GM23248 (cell line): ENCODE measurements at regions not wholly inside any gene's neighbourhood (a gene's known extent, or its start where the extent isn't known, plus 50 kb on each side); places are given as distances from the start of the nearest gene placed in this dataset.

Experiments used
- EZH2 ChIP-seq: fragments of 200-600 bp; sonication (generic); IDR thresholded peaks from 2 replicates; pipeline ENCODE4 v1.6.1; 2018; ENCODE audit warnings: antibody characterized with exemption, mild to moderate bottlenecking; ENCODE audit not compliant: insufficient read depth, poor library complexity, severe bottlenecking
- EZH2phosphoT487 ChIP-seq: fragments of 200-600 bp; sonication (generic); IDR thresholded peaks from 2 replicates; pipeline ENCODE4 v1.6.1; 2018; ENCODE audit warnings: antibody characterized with exemption, moderate library complexity, mild to moderate bottlenecking, low read depth; ENCODE audit not compliant: insufficient read depth

DNA sequence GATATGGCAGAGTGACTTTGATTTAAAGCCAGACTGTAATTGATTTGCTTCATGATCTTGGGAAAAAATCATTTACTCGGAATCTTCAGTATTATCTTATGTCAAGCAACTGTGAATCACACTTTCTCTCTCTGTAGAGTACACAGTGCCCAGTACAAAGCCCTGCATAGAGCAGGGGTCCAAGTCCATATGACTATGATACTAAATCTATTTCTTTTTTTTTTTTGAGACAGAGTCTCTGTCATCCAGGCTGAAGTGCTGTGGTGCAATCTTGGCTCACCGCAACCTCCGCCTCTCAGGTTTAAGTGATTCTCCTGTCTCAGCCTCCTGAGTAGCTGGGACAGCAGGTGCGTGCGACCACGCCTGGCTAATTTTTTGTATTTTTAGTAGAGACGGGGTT lies 194.8 kb upstream of the SEMA6A start:
- TF ChIP-seq EZH2 (no peak), EZH2phosphoT487 (no peak)
